ENCODE measurements at regions not wholly inside any gene's neighbourhood (a gene's known extent, or its start where the extent isn't known, plus 50 kb on each side); places are given as distances from the start of the nearest gene placed in this dataset.

GRCh38 chr6:14798996-14799588 is 446.8 kb upstream of the JARID2 start:
- H3K27me3 ChIP-seq: no peaks in the 10 kb centered on the region
- 95 to 96% methylated on average over 2 of the region's 2 CpGs for WGBS, 2 donors
- H3K27ac ChIP-seq: no peak overlapping the region
- no peaks in the 10 kb centered on the region for H3K4me1 ChIP-seq
- DNase-seq: no peak
- TF ChIP-seq EP300 (IDR thresholded peaks at IDR 0.05) (no peak), POLR2AphosphoS5 (IDR thresholded peaks at IDR 0.05) (no peak), CTCF (IDR thresholded peaks at IDR 0.05) (no peak), POLR2A (IDR thresholded peaks at IDR 0.05) (no peak)
- no peak overlapping the region for H3K4me3 ChIP-seq
- H3K36me3 ChIP-seq: no peaks in the 10 kb centered on the region
- intact Hi-C loops (cut with DNase I): no loop called here
- H3K9me3 ChIP-seq: no peaks in the 10 kb centered on the region

GRCh38 chr6:14799928-14800327 is 445.9 kb upstream of the JARID2 start:
- no peak overlapping the region for H3K27ac ChIP-seq
- TF ChIP-seq POLR2AphosphoS5 (IDR thresholded peaks at IDR 0.05) (peak in 3 of 4 donors; percentile 12 to 36 (median 27)), CTCF (IDR thresholded peaks at IDR 0.05) (no peak), POLR2A (IDR thresholded peaks at IDR 0.05) (no peak), EP300 (IDR thresholded peaks at IDR 0.05) (no peak)
- no peak overlapping the region for H3K4me3 ChIP-seq
- no peaks in the 10 kb centered on the region for H3K27me3 ChIP-seq
- H3K9me3 ChIP-seq: no peaks in the 10 kb centered on the region
- intact Hi-C loops (cut with DNase I): no loop called here
- H3K36me3 ChIP-seq: no peaks in the 10 kb centered on the region
- peaks cover 0 to 8% (median 7%) of the 10 kb centered on the region in 4 donors for H3K4me1 ChIP-seq
- DNase-seq: peak; percentile 88

GRCh38 chr6:14802514-14803160 is 443.2 kb upstream of the JARID2 start:
- Histone ChIP-seq H3K27ac (no peak overlapping the region), H3K9me3 (no peaks in the 10 kb centered on the region), H3K4me3 (no peak overlapping the region), H3K36me3 (no peaks in the 10 kb centered on the region), H3K27me3 (no peaks in the 10 kb centered on the region), H3K4me1 (peaks cover 0 to 17% (median 13%) of the 10 kb centered on the region in 4 donors)
- intact Hi-C loops (cut with DNase I): no loop called here
- WGBS, 2 donors: 85 to 88% methylated on average over 9 of the region's 9 CpGs
- TF ChIP-seq POLR2A (IDR thresholded peaks at IDR 0.05) (no peak), CTCF (IDR thresholded peaks at IDR 0.05) (no peak), EP300 (IDR thresholded peaks at IDR 0.05) (no peak), POLR2AphosphoS5 (IDR thresholded peaks at IDR 0.05) (no peak)
- no peak for DNase-seq

- DNase-seq: no peak
- TF ChIP-seq CTCF (IDR thresholded peaks at IDR 0.05) (no peak), EP300 (IDR thresholded peaks at IDR 0.05) (no peak), POLR2A (IDR thresholded peaks at IDR 0.05) (no peak), POLR2AphosphoS5 (IDR thresholded peaks at IDR 0.05) (no peak)
- H3K4me3 ChIP-seq: no peak overlapping the region
- intact Hi-C loops (cut with DNase I): no loop called here
- H3K27me3 ChIP-seq: no peaks in the 10 kb centered on the region
- WGBS, 2 donors: 72 to 84% methylated on average over 18 of the region's 18 CpGs
- H3K27ac ChIP-seq: peak overlapping the region; percentile 15 to 73 (median 50)
- no peaks in the 10 kb centered on the region for H3K36me3 ChIP-seq
- H3K4me1 ChIP-seq: peaks cover 0 to 17% (median 13%) of the 10 kb centered on the region in 4 donors
- H3K9me3 ChIP-seq: no peaks in the 10 kb centered on the region
These were observed 441.7 kb upstream of the JARID2 start for GRCh38 chr6:14804001-14804784.

Measured in sigmoid colon (tissue), 6 donors.